ENCODE measurements at regions not wholly inside any gene's neighbourhood (a gene's known extent, or its start where the extent isn't known, plus 50 kb on each side); places are given as distances from the start of the nearest gene placed in this dataset.
"Not testable (repeated sequence)": the region's sequence is repeated elsewhere in the genome, so short reads cannot be mapped to it uniquely, and the experiment has no call there.

- peak; percentile 55 for DNase-seq
- H2AFZ ChIP-seq: peak overlapping the region; percentile 83
- TF ChIP-seq EZH2 (IDR thresholded peaks at IDR 0.05; ENCODE audit: insufficient read depth, poor library complexity, severe bottlenecking) (no peak), EZH2phosphoT487 (IDR thresholded peaks at IDR 0.05; ENCODE audit: insufficient read depth, low read depth) (no peak)
- H3K36me3 ChIP-seq (ENCODE audit: low read depth): no peaks in the 10 kb centered on the region
- peaks cover 4% of the 10 kb centered on the region; the same call in 1 of the 2 replicates for H3K4me1 ChIP-seq (ENCODE audit: insufficient read depth)
- no peak overlapping the region for H3K4me3 ChIP-seq
- 41 to 43% methylated on average over 18 to 19 of the region's 19 CpGs for WGBS, 2 experiments (ENCODE audit: low coverage in 1 of 2, low lambda C conversion rate in 2 of 2, missing lambda C conversion rate in 2 of 2)
- in situ Hi-C loops (cut with MboI): no loop called here
- no peaks in the 10 kb centered on the region for H3K79me2 ChIP-seq (ENCODE audit: insufficient read depth)
- no peak overlapping the region for H3K27ac ChIP-seq
- no peaks in the 10 kb centered on the region for H4K20me1 ChIP-seq (ENCODE audit: insufficient read depth)
- no peaks in the 10 kb centered on the region for H3F3A ChIP-seq (ENCODE audit: insufficient read depth)
- no peaks in the 10 kb centered on the region for H3K27me3 ChIP-seq (replicated peaks; ENCODE audit: insufficient read depth)
- no peaks in the 10 kb centered on the region for H3K9me2 ChIP-seq (ENCODE audit: insufficient read depth)
- no peaks in the 10 kb centered on the region for H3K9me3 ChIP-seq (ENCODE audit: low read depth)
- no peak overlapping the region for H3K4me2 ChIP-seq (ENCODE audit: unreplicated experiment)
- peak overlapping the region; percentile 42; the same call in 1 of the 2 replicates for H3K9ac ChIP-seq
These were observed 169.7 kb downstream of the C9orf50 start for GRCh38 chr9:129451089-129451656.

DNA sequence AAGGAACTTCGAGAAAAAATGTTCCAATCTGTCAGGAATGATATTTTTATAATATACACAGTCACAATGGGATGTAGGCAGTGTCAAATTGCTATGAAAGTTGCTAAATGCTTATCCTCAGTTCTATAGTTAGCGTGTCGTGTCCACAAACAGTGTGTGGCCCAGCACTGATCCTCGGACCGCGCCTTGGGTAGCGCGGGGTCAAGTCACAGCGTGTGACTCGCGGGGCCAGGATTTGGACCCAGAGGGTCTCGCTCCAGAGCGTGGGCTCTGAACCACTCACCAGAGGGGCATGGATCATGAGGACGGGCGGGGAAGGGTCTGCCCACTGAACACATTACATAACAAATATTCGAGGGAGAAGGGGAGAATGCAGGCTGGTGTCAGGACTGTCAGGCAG is 171.8 kb downstream of the C9orf50 start:
- no peak for TF ChIP-seq EZH2phosphoT487 (IDR thresholded peaks at IDR 0.05; ENCODE audit: insufficient read depth, low read depth)
- no peak for TF ChIP-seq EZH2 (IDR thresholded peaks at IDR 0.05; ENCODE audit: insufficient read depth, poor library complexity, severe bottlenecking)
- 88 to 90% methylated on average over 16 of the region's 16 CpGs for WGBS, 2 experiments (ENCODE audit: low coverage in 1 of 2, low lambda C conversion rate in 2 of 2, missing lambda C conversion rate in 2 of 2)
- H3F3A ChIP-seq (ENCODE audit: insufficient read depth): no peaks in the 10 kb centered on the region
- H3K4me2 ChIP-seq (ENCODE audit: unreplicated experiment): no peak overlapping the region
- in situ Hi-C loops (cut with MboI): no loop called here
- no peak overlapping the region for H2AFZ ChIP-seq
- H3K27ac ChIP-seq: no peak overlapping the region
- no peak overlapping the region for H3K9ac ChIP-seq
- no peak overlapping the region for H3K4me3 ChIP-seq
- no peaks in the 10 kb centered on the region for H3K36me3 ChIP-seq (ENCODE audit: low read depth)
- H3K27me3 ChIP-seq (replicated peaks; ENCODE audit: insufficient read depth): no peaks in the 10 kb centered on the region
- H3K79me2 ChIP-seq (ENCODE audit: insufficient read depth): no peaks in the 10 kb centered on the region
- DNase-seq: no peak
- H3K4me1 ChIP-seq (ENCODE audit: insufficient read depth): peaks cover 4% of the 10 kb centered on the region; the same call in 1 of the 2 replicates
- no peaks in the 10 kb centered on the region for H4K20me1 ChIP-seq (ENCODE audit: insufficient read depth)
- no peaks in the 10 kb centered on the region for H3K9me2 ChIP-seq (ENCODE audit: insufficient read depth)
- H3K9me3 ChIP-seq (ENCODE audit: low read depth): no peaks in the 10 kb centered on the region

DNA sequence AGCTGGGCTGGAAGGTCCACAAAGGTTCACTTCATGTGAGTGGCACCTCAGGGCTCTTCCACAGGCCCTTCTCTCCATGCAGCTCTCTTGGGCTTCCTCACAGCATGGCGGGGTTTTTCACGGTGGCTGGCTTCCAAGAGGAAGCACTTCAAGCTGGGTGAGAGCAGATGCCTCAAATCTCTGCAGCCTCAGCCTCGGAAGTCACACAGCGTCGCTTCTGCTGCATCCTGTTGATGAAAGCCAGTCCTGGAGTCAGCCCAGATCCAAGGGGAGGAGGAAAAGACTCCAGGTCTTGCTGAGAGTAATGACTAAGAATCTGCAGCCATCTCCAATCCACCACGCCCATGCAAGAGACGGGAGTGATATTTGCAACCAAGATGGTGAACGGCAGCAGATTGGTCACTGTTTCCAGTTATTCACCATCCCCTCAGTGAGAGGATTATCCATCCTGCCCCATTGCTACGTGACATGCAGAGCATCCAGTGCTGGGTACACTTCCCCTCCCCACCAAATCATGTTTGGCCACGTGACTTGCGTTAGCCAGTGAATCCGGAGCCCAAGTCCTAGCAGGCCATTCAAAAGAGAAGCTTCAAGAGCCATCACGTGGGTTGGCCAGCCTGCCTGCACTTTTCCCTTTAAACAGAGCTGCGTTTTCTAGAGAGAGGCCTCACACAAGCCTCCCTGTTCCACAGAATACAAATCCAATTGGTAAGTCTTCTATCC is 173.9 kb downstream of the C9orf50 start:
- Histone ChIP-seq H3K4me3 (no peak overlapping the region), H3K27ac (no peak overlapping the region), H3K4me2 (ENCODE audit: unreplicated experiment) (no peak overlapping the region), H3K27me3 (replicated peaks; ENCODE audit: insufficient read depth) (no peaks in the 10 kb centered on the region), H3K9ac (no peak overlapping the region), H4K20me1 (ENCODE audit: insufficient read depth) (no peaks in the 10 kb centered on the region), H3K4me1 (ENCODE audit: insufficient read depth) (peaks cover 4% of the 10 kb centered on the region; the same call in 1 of the 2 replicates), H3K9me3 (ENCODE audit: low read depth) (no peaks in the 10 kb centered on the region), H3K79me2 (ENCODE audit: insufficient read depth) (no peaks in the 10 kb centered on the region), H2AFZ (no peak overlapping the region), H3K36me3 (ENCODE audit: low read depth) (no peaks in the 10 kb centered on the region), H3F3A (ENCODE audit: insufficient read depth) (no peaks in the 10 kb centered on the region), H3K9me2 (ENCODE audit: insufficient read depth) (no peaks in the 10 kb centered on the region)
- 38 to 39% methylated on average over 14 of the region's 14 CpGs for WGBS, 2 experiments (ENCODE audit: low coverage in 1 of 2, low lambda C conversion rate in 2 of 2, missing lambda C conversion rate in 2 of 2)
- TF ChIP-seq EZH2phosphoT487 (IDR thresholded peaks at IDR 0.05; ENCODE audit: insufficient read depth, low read depth) (no peak), EZH2 (IDR thresholded peaks at IDR 0.05; ENCODE audit: insufficient read depth, poor library complexity, severe bottlenecking) (no peak)
- DNase-seq: peak; percentile 47
- in situ Hi-C loops (cut with MboI): no loop called here

GRCh38 chr9:129445794-129446306 is 175.1 kb downstream of the C9orf50 start:
- Histone ChIP-seq H3K4me2 (ENCODE audit: unreplicated experiment) (no peak overlapping the region), H3K4me1 (ENCODE audit: insufficient read depth) (no peaks in the 10 kb centered on the region), H4K20me1 (ENCODE audit: insufficient read depth) (no peaks in the 10 kb centered on the region), H3F3A (ENCODE audit: insufficient read depth) (no peaks in the 10 kb centered on the region), H3K79me2 (ENCODE audit: insufficient read depth) (no peaks in the 10 kb centered on the region), H3K27ac (no peak overlapping the region), H3K27me3 (replicated peaks; ENCODE audit: insufficient read depth) (no peaks in the 10 kb centered on the region), H2AFZ (no peak overlapping the region), H3K9me2 (ENCODE audit: insufficient read depth) (no peaks in the 10 kb centered on the region), H3K4me3 (no peak overlapping the region), H3K9me3 (ENCODE audit: low read depth) (no peaks in the 10 kb centered on the region), H3K9ac (no peak overlapping the region), H3K36me3 (ENCODE audit: low read depth) (no peaks in the 10 kb centered on the region)
- in situ Hi-C loops (cut with MboI): no loop called here
- DNase-seq: no peak
- TF ChIP-seq EZH2 (IDR thresholded peaks at IDR 0.05; ENCODE audit: insufficient read depth, poor library complexity, severe bottlenecking) (no peak), EZH2phosphoT487 (IDR thresholded peaks at IDR 0.05; ENCODE audit: insufficient read depth, low read depth) (no peak)
- 78 to 79% methylated on average over 10 of the region's 10 CpGs for WGBS, 2 experiments (ENCODE audit: low coverage in 1 of 2, low lambda C conversion rate in 2 of 2, missing lambda C conversion rate in 2 of 2)

DNA sequence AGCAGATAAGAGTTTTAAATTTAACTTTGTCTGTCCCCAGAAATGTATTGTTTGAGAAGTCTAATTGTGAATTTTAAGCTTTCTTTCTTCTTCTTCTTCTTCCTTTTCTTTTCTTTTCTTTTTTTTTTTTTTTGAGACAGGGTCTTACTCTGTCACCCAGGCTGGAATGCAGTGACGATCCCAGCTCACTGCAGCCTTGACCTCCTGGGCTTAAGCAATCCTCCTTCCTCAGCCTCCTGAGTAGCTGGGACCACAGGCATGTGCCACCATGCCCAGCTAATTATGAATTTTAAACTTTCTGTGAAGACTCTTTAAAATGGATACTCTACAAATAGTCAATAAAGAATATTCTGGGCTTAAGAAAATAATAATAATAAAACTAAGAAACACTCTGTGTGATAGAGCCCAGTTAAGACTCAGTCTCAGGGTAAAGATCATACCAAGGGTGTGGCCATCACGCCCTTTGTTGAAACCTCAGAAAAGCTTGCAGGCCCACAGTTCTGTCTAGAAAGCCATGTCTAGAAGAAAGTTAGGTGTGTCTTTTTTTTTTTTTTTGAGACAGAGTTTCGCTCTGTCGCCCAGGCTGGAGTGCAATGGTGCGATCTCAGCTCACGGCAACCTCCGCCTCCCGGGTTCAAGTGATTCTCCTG is 177.3 kb downstream of the C9orf50 start:
- H3K4me1 ChIP-seq (ENCODE audit: insufficient read depth); H3K9me2 ChIP-seq (ENCODE audit: insufficient read depth); H3K27me3 ChIP-seq (replicated peaks; ENCODE audit: insufficient read depth); H4K20me1 ChIP-seq (ENCODE audit: insufficient read depth); H3K4me3 ChIP-seq; H2AFZ ChIP-seq; in situ Hi-C loops (cut with MboI); H3K27ac ChIP-seq; H3K79me2 ChIP-seq (ENCODE audit: insufficient read depth); H3K9ac ChIP-seq; H3K4me2 ChIP-seq (ENCODE audit: unreplicated experiment); H3F3A ChIP-seq (ENCODE audit: insufficient read depth); H3K9me3 ChIP-seq (ENCODE audit: low read depth); DNase-seq; H3K36me3 ChIP-seq (ENCODE audit: low read depth): not testable (repeated sequence)
- 76 to 81% methylated on average over 8 of the region's 8 CpGs for WGBS, 2 experiments (ENCODE audit: low coverage in 1 of 2, low lambda C conversion rate in 2 of 2, missing lambda C conversion rate in 2 of 2)

Measured in GM23248 (cell line).